Fibroblast of lung (primary cell): ENCODE measurements at regions not wholly inside any gene's neighbourhood (a gene's known extent, or its start where the extent isn't known, plus 50 kb on each side); places are given as distances from the start of the nearest gene placed in this dataset.

Experiments used
- DNase-seq, 2 donors: peaks; one replicate each; pipeline versions ENCODE4 v3.0.0 to v3.0.0-alpha.2; 2010; ENCODE audit warnings: low read depth in 2 of 2
- H2AFZ ChIP-seq: 2 replicates; pipeline ENCODE4 v1.5.1; 2012; ENCODE audit warnings: low read length, control low read depth, inconsistent platforms
- H3K27ac ChIP-seq: 2 replicates; pipeline ENCODE4 v1.5.1; 2011; ENCODE audit warnings: low read length, control low read depth; ENCODE audit not compliant: insufficient read depth
- H3K27me3 ChIP-seq: 2 replicates; pipeline ENCODE4 v1.5.1; 2011; ENCODE audit warnings: mild to moderate bottlenecking, low read length; ENCODE audit not compliant: control insufficient read depth, insufficient read depth
- H3K36me3 ChIP-seq: 2 replicates; pipeline ENCODE4 v1.5.1; 2011; ENCODE audit warnings: low read length; ENCODE audit not compliant: control insufficient read depth, insufficient read depth
- H3K4me1 ChIP-seq: 2 replicates; pipeline ENCODE4 v1.5.1; 2011; ENCODE audit warnings: low read length; ENCODE audit not compliant: control insufficient read depth, insufficient read depth; ENCODE audit errors: extremely low read depth
- H3K4me2 ChIP-seq: 2 replicates; pipeline ENCODE4 v1.5.1; 2011; ENCODE audit warnings: low read length, control low read depth; ENCODE audit not compliant: insufficient read depth; ENCODE audit errors: extremely low read depth
- H3K4me3 ChIP-seq, 4 experiments: fragments of 200-600 bp in 1 of 4; sonication (generic) in 1 of 4; replicated peaks in 1 of 4; 2 replicates each; pipeline ENCODE4 v1.5.1; 2011 to 2016; ENCODE audit warnings: low read length in 4 of 4, low read depth in 3 of 4, mild to moderate bottlenecking in 3 of 4, control low read depth in 2 of 4, inconsistent platforms in 1 of 4, mixed read lengths in 1 of 4; ENCODE audit not compliant: insufficient read depth in 1 of 4; ENCODE audit errors: control extremely low read depth in 1 of 4
- H3K79me2 ChIP-seq: 2 replicates; pipeline ENCODE4 v1.5.1; 2012; ENCODE audit warnings: mild to moderate bottlenecking, low read length, inconsistent platforms; ENCODE audit not compliant: control insufficient read depth, insufficient read depth
- H3K9ac ChIP-seq: 2 replicates; pipeline ENCODE4 v1.5.1; 2011; ENCODE audit warnings: mild to moderate bottlenecking, low read length, control low read depth; ENCODE audit not compliant: insufficient read depth
- H3K9me3 ChIP-seq: 2 replicates; pipeline ENCODE4 v1.5.1; 2012; ENCODE audit warnings: low read depth, low read length; ENCODE audit not compliant: control insufficient read depth, insufficient read depth
- H4K20me1 ChIP-seq: 2 replicates; pipeline ENCODE4 v1.5.1; 2011; ENCODE audit warnings: low read length; ENCODE audit not compliant: control insufficient read depth, insufficient read depth; ENCODE audit errors: extremely low read depth
- CTCF ChIP-seq, 2 donors: IDR thresholded peaks in 1 of 2; conservative IDR thresholded peaks in 1 of 2; 1 replicate in 1 of 2; 2 replicates in 1 of 2; pipeline ENCODE4 v1.5.1; 2011 to 2012; ENCODE audit warnings: low read length in 2 of 2, control low read depth in 1 of 2, inconsistent platforms in 1 of 2, low read depth in 1 of 2, mild to moderate bottlenecking in 1 of 2
- EZH2 ChIP-seq: IDR thresholded peaks from 2 replicates; pipeline ENCODE4 v1.5.1; 2012; ENCODE audit warnings: low read length, control low read depth, mild to moderate bottlenecking; ENCODE audit errors: missing control alignments

- H3K27ac ChIP-seq = no peak overlapping the region
- no peak for DNase-seq
- TF ChIP-seq CTCF (conservative IDR thresholded peaks at IDR 0.05 in 1 of 2, IDR thresholded peaks at IDR 0.05 in 1 of 2; ENCODE audit: low read depth in 1 of 2, low read length in 2 of 2) = no peak
- no peak for TF ChIP-seq EZH2
- no peaks in the 10 kb centered on the region for H3K9me3 ChIP-seq
- H3K9ac ChIP-seq = no peak overlapping the region
- no peaks in the 10 kb centered on the region for H3K36me3 ChIP-seq
- no peak overlapping the region for H3K4me3 ChIP-seq
- no peaks in the 10 kb centered on the region for H3K79me2 ChIP-seq
- no peaks in the 10 kb centered on the region for H3K4me1 ChIP-seq
- no peaks in the 10 kb centered on the region for H3K27me3 ChIP-seq
- no peak overlapping the region for H2AFZ ChIP-seq
- H4K20me1 ChIP-seq = no peaks in the 10 kb centered on the region
- no peak overlapping the region for H3K4me2 ChIP-seq
Observed at GRCh38 chr13:81986308-81986707, 1645.4 kb upstream of the SPRY2 start.

- H3K9ac ChIP-seq = no peak overlapping the region
Observed at GRCh38 chr13:81957121-81957520, 1616.2 kb upstream of the SPRY2 start.

GRCh38 chr13:81929988-81930387 lies 1589.1 kb upstream of the SPRY2 start:
- TF ChIP-seq CTCF (conservative IDR thresholded peaks at IDR 0.05 in 1 of 2, IDR thresholded peaks at IDR 0.05 in 1 of 2; ENCODE audit: low read depth in 1 of 2, low read length in 2 of 2) (peak in 1 of 2 donors; percentile 35), EZH2 (no peak)
- H3K4me2 ChIP-seq = no peak overlapping the region
- H3K4me1 ChIP-seq = no peaks in the 10 kb centered on the region
- no peaks in the 10 kb centered on the region for H3K27me3 ChIP-seq
- no peaks in the 10 kb centered on the region for H3K9me3 ChIP-seq
- H3K4me3 ChIP-seq = no peak overlapping the region
- no peak overlapping the region for H2AFZ ChIP-seq
- no peaks in the 10 kb centered on the region for H3K79me2 ChIP-seq
- no peak overlapping the region for H3K9ac ChIP-seq
- H3K36me3 ChIP-seq = no peaks in the 10 kb centered on the region
- no peak overlapping the region for H3K27ac ChIP-seq
- DNase-seq = peak; percentile 6 to 14
- no peaks in the 10 kb centered on the region for H4K20me1 ChIP-seq

More at GRCh38 chr13:81957121-81957520, 1616.2 kb upstream of the SPRY2 start:
- TF ChIP-seq EZH2 (no peak), CTCF (conservative IDR thresholded peaks at IDR 0.05 in 1 of 2, IDR thresholded peaks at IDR 0.05 in 1 of 2; ENCODE audit: low read depth in 1 of 2, low read length in 2 of 2) (no peak)
- DNase-seq = no peak
- no peak overlapping the region for H3K4me2 ChIP-seq
- no peaks in the 10 kb centered on the region for H3K27me3 ChIP-seq
- no peak overlapping the region for H3K27ac ChIP-seq
- H3K4me1 ChIP-seq = no peaks in the 10 kb centered on the region
- H3K79me2 ChIP-seq = no peaks in the 10 kb centered on the region
- H3K9me3 ChIP-seq = no peaks in the 10 kb centered on the region
- H3K36me3 ChIP-seq = no peaks in the 10 kb centered on the region
- no peak overlapping the region for H3K4me3 ChIP-seq
- no peaks in the 10 kb centered on the region for H4K20me1 ChIP-seq
- no peak overlapping the region for H2AFZ ChIP-seq
